ENCODE measurements at regions not wholly inside any gene's neighbourhood (a gene's known extent, or its start where the extent isn't known, plus 50 kb on each side); places are given as distances from the start of the nearest gene placed in this dataset.

- Histone ChIP-seq H3K27me3 (ENCODE audit: control insufficient read depth, insufficient read depth, low read length) (peaks cover 4% of the 10 kb centered on the region), H3K4me3 (ENCODE audit: low read depth, low read length) (no peak overlapping the region), H3K36me3 (ENCODE audit: control insufficient read depth, insufficient read depth, low read length) (no peaks in the 10 kb centered on the region)
- no peak for TF ChIP-seq CTCF (IDR thresholded peaks at IDR 0.05; ENCODE audit: insufficient read depth, low read length, poor library complexity, severe bottlenecking)
- no peak for DNase-seq (ENCODE audit: low read depth)
Observed at GRCh38 chr5:135157421-135158313, 123.6 kb upstream of the PITX1 start.

GRCh38 chr5:135156715-135157404, 122.8 kb upstream of the PITX1 start:
- Histone ChIP-seq H3K4me3 (ENCODE audit: low read depth, low read length) (no peak overlapping the region), H3K27me3 (ENCODE audit: control insufficient read depth, insufficient read depth, low read length) (peaks cover 4% of the 10 kb centered on the region), H3K36me3 (ENCODE audit: control insufficient read depth, insufficient read depth, low read length) (no peaks in the 10 kb centered on the region)
- TF ChIP-seq CTCF (IDR thresholded peaks at IDR 0.05; ENCODE audit: insufficient read depth, low read length, poor library complexity, severe bottlenecking) = no peak
- DNase-seq (ENCODE audit: low read depth) = no peak

GRCh38 chr5:135156337-135156714, 122.3 kb upstream of the PITX1 start:
- TF ChIP-seq CTCF (IDR thresholded peaks at IDR 0.05; ENCODE audit: insufficient read depth, low read length, poor library complexity, severe bottlenecking) = no peak
- no peak for DNase-seq (ENCODE audit: low read depth)
- Histone ChIP-seq H3K4me3 (ENCODE audit: low read depth, low read length) (no peak overlapping the region), H3K27me3 (ENCODE audit: control insufficient read depth, insufficient read depth, low read length) (peaks cover 4% of the 10 kb centered on the region), H3K36me3 (ENCODE audit: control insufficient read depth, insufficient read depth, low read length) (no peaks in the 10 kb centered on the region)

- Histone ChIP-seq H3K36me3 (ENCODE audit: control insufficient read depth, insufficient read depth, low read length) (no peaks in the 10 kb centered on the region), H3K4me3 (ENCODE audit: low read depth, low read length) (no peak overlapping the region), H3K27me3 (ENCODE audit: control insufficient read depth, insufficient read depth, low read length) (peaks cover 4% of the 10 kb centered on the region)
- TF ChIP-seq CTCF (IDR thresholded peaks at IDR 0.05; ENCODE audit: insufficient read depth, low read length, poor library complexity, severe bottlenecking) = no peak
- DNase-seq (ENCODE audit: low read depth) = no peak
Observed at GRCh38 chr5:135155616-135156214, 121.7 kb upstream of the PITX1 start.

GRCh38 chr5:135154961-135155360, 120.9 kb upstream of the PITX1 start:
- Histone ChIP-seq H3K36me3 (ENCODE audit: control insufficient read depth, insufficient read depth, low read length) (no peaks in the 10 kb centered on the region), H3K4me3 (ENCODE audit: low read depth, low read length) (no peak overlapping the region), H3K27me3 (ENCODE audit: control insufficient read depth, insufficient read depth, low read length) (peaks cover 4% of the 10 kb centered on the region)
- TF ChIP-seq CTCF (IDR thresholded peaks at IDR 0.05; ENCODE audit: insufficient read depth, low read length, poor library complexity, severe bottlenecking) = no peak
- no peak for DNase-seq (ENCODE audit: low read depth)
